HG02678 (cell line): ENCODE measurements at regions not wholly inside any gene's neighbourhood (a gene's known extent, or its start where the extent isn't known, plus 50 kb on each side); places are given as distances from the start of the nearest gene placed in this dataset.
"Not testable (repeated sequence)": the region's sequence is repeated elsewhere in the genome, so short reads cannot be mapped to it uniquely, and the experiment has no call there.

Experiments used
- ATAC-seq: cut with Tn5 transposase; IDR thresholded peaks from one replicate; pipeline ENCODE4 v1.9.1; 2021; ENCODE audit warnings: mild to moderate bottlenecking, moderate library complexity; ENCODE audit not compliant: unreplicated experiment

DNA sequence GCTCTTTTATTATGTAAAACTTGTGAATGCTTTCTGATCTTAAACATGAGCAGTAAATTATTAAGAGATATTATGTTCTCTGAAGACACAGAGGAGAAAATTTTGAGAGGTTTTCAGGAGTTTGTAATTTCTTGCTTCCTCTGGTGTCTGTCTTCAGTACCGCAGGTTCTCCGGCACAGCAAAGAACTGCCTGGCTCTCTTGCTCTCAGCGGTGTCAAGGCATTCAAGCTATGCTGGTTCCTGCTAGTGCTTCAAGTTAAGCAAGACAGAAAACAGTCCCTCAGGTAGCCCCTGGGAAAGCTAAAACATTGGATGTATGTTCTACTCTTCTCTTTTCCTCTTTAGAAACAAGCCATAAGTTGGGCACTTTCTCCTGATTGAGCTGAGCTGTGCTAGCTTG, 120.2 kb upstream of the CENPE start:
- ATAC-seq, result no peak

- ATAC-seq, result no peak
Observed at GRCh38 chr4:103308248-103308561, 110.1 kb upstream of the CENPE start.

DNA sequence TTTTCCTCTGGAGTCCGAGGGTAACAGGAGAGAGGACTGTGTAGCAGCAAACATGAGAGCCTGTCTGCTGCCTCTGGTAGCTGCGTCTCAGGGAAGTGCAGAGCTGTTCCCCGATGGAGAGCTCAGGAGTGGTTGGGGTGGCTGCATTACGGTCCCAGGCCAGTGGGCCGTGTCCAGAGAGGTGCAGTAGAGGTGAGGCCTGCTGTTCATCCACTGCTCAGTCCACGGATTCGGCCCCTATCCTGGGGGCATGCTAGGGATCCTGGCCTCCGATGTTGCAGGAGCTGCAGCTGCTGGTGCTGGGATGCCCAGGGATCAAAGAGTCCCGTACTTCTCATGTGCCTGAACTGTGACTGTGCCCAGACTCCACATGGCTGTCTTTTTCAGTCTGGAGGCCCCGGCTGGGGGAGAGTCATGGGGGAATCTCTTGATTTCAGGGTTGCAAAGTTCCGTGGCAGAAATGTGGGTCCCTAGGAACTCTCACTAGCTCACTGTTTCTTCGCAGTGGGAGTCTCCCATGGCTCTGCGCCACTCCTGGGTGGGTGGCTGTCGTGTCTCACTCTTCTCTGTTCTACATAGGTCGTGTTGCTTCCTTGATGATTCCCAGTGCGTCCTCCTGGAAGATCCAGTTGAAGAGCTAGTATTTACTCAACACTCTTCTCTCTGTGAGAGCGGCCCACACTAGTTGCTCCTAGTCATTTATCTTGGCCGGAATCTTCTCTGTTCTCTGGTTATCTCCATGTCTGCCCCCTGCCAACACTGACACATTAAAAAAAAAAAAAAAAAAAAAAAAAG, 109.5 kb upstream of the CENPE start:
- no peak for ATAC-seq

GRCh38 chr4:103306870-103307375, 108.8 kb upstream of the CENPE start:
- ATAC-seq, result no peak

DNA sequence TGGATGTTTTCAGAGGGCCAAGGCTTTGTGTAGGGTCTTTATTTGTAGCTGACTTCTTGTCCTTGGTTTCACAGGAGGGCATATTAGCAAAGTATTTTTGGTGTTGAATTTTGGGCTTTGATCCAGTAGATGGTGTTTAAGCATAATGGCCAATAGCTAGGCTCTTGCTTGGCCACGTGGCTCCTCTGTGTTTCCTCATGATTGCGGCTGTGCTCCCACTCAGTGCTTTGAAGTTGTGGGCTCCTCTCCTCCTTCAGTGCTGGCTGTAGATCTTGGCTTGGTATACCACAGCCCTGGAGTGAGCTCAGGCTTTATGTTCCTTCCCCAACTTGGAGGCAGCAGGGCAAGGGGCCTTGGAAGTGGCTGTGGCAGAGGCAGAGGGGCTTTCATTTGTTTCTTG, 107.2 kb upstream of the CENPE start:
- ATAC-seq, result no peak

DNA sequence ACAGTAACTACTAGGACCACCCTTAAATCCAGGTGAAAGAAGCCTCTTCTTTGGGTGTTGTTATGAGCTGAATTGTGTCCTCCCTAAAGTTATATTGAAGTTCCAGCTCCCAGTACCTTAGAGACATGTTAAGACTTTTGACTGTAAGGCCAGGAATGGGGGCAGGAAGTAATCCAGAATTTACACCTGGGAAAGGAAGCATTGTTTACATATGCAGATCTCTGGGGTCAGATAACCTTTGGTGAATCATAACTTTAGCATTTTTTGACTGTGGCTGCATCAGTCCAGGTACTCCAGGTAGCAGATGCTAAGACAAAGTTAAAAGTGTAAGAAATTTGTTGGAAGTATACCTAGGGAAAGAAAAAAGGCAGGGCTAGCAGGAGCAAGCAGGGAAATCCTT, 104.9 kb upstream of the CENPE start:
- ATAC-seq, result no peak

DNA sequence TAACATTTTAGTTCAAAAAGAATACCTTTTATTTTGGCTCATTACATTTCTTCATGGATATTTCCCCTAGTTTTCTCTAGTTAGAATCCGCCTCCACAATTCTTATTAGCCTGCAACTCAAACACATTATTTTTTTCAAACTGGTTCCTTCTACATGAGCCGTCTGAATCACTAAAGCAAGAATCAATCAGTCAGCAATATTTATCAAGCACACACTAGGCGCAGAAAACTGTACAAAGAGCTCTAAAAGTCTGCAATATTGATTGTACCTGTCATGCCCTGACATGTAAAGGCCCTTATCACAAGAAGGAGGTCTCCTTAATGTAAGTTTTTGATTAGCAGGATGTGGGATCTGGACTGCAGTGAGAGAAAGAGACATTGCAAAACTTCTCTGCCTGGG, 94.8 kb upstream of the CENPE start:
- ATAC-seq, result no peak

DNA sequence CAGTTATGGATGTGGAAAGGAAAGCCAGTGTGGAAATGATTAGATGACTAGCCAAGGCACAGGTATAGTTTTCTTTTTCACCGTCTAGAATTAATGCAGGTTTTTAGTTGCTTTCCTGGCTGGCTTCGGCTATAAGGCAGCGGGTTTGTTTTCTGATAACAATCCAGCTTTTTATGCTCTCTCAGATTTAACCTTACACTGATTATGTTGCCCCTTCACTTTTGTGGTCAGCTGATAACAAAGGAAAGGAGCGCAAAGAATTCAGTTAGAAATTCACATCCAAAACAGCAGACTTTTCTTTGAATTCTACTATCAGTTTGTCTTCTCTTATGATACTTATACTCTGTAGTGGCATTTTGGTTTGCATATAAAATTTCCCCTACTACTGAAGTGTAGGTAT, 94.2 kb upstream of the CENPE start:
- ATAC-seq, result no peak

GRCh38 chr4:103289186-103289585, 91.0 kb upstream of the CENPE start:
- ATAC-seq, result no peak

DNA sequence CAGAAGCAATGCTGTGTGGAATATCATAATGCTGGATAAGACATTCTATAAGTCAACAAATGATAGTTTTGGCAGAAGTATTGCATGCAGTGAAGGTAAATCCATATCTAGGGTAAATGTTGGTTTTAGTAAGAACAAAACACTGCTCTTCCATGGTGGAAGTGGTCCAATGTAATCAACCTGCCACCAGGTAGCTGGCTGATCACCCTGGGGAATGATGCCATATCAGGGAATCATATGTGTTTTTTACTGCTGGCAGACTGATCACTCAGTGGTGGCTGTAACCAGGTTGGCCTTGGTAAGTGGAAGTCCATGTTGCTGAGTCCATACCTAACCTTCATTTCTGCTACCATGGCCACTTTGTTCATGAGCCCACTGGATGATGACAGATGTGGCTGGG, 74.0 kb upstream of the CENPE start:
- no peak for ATAC-seq

DNA sequence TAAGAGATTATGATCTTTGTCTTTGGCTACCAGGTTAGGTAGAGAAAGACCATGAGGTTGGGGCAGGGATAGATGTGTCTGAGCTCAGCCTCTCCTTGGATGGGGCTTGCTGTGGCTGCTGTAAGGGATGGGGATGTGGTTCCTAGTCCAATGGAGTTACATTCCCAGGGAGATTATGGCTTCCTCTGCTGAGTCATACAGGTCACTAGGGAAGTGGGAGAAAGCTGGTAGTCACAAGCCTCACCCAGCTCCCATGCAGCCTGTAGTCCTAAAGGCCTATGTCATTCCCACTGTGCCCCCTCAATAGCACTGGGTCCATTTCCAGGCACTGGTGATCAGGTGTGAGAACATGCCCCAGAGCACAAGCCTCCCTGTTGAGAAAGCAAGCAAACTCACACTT, 70.6 kb upstream of the CENPE start:
- ATAC-seq, result no peak

DNA sequence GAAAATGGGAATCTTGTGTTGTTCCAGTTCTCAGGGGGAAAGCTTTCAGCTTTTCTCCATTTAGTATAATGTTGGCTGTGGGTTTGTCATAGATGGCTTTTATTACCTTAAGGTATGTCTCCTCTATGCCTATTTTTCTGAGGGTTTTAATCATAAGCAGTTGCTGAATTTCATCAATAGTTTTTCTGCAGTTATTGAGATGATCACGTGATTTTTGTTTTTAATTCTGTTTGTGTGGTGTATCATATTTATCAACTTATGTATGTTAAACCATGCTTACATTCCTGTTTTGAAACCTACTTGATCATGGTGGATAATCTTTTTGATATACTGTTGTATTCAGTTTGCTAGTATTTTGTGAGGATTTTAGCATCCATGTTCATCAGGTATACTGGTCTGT, 66.8 kb upstream of the CENPE start:
- ATAC-seq, result no peak

DNA sequence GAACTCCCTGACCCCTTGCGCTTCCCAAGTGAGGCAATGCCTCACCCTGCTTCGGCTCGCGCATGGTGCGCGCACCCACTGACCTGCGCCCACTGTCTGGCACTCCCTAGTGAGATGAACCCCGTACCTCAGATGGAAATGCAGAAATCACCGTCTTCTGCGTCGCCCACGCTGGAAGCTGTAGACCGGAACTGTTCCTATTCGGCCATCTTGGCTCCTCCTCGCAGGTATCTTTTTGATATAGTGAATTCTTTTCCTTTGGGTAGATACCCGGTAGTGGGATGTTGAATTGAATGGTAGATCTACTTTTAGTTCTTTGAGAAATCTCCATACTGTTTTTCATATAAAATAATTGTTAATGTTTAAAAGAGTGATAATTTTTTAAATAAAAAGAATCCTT, 57.9 kb upstream of the CENPE start:
- ATAC-seq, result not testable (repeated sequence)
